ENCODE measurements at regions not wholly inside any gene's neighbourhood (a gene's known extent, or its start where the extent isn't known, plus 50 kb on each side); places are given as distances from the start of the nearest gene placed in this dataset.

- TF ChIP-seq POLR2A (IDR thresholded peaks at IDR 0.05): no peak
- TF ChIP-seq CTCF (IDR thresholded peaks at IDR 0.05): no peak
Observed at GRCh38 chr1:73948055-73948454, 249.9 kb downstream of the LRRIQ3 start.

Measured in heart left ventricle (tissue), 13 donors.